SH-SY5Y (cell line): ENCODE measurements at regions not wholly inside any gene's neighbourhood (a gene's known extent, or its start where the extent isn't known, plus 50 kb on each side); places are given as distances from the start of the nearest gene placed in this dataset.

Source experiments
- GATA2 ChIP-seq: IDR thresholded peaks from 2 replicates; pipeline ENCODE4 v1.6.1; 2011; ENCODE audit warnings: mild to moderate bottlenecking, low read depth, low read length
- GATA3 ChIP-seq: IDR thresholded peaks from 2 replicates; pipeline ENCODE4 v1.6.1; 2011; ENCODE audit warnings: low read depth, mild to moderate bottlenecking, low read length, moderate library complexity

DNA sequence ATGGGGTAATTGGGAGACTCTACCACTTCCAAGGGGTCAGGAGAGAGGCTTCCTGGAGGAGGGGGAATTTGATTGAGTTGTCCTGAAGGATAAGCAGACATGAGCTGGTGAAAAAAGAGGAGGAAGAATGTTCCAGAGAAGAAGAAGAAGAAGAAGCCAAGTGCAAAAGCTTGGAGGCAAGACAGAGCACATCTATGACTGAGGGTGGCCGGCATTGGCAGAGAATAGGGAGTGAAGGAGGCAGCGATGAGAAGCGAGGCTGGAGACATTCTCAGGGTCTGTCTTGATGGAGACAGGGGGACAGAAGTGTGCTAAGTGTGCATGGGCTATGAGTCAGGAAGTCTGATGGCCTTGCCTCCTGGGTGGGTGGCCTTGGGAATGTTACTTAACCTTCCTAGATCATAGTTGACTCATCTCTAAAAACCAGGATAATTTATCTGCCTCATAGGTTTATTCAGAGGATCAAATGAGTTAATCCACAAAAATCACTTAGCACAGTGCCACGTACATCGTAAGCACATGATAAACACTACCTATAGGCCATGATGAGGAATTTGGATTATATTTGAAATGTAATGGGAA, 171.7 kb downstream of the ABCC12 start:
- TF ChIP-seq GATA2, result no peak
- TF ChIP-seq GATA3, result no peak
